IPS-20b (cell line): ENCODE measurements at regions not wholly inside any gene's neighbourhood (a gene's known extent, or its start where the extent isn't known, plus 50 kb on each side); places are given as distances from the start of the nearest gene placed in this dataset.
A peak's percentile ranks its signal among the peaks of the same experiment; 100 is the strongest.
"Not testable (repeated sequence)": the region's sequence is repeated elsewhere in the genome, so short reads cannot be mapped to it uniquely, and the experiment has no call there.

Experiments used
- H3K27ac ChIP-seq: one replicate; pipeline ENCODE4 v1.5.1; 2013; ENCODE audit warnings: low read length
- H3K27me3 ChIP-seq: 2 replicates; pipeline ENCODE4 v1.6.1; 2013; ENCODE audit warnings: mild to moderate bottlenecking, low read length, inconsistent platforms; ENCODE audit not compliant: insufficient read depth
- H3K36me3 ChIP-seq: 2 replicates; pipeline ENCODE4 v1.6.1; 2013; ENCODE audit warnings: low read depth, mild to moderate bottlenecking, inconsistent platforms, low read length, moderate library complexity; ENCODE audit not compliant: insufficient read depth
- H3K4me1 ChIP-seq: 2 replicates; pipeline ENCODE4 v1.6.1; 2013; ENCODE audit warnings: mild to moderate bottlenecking, control low read depth, inconsistent platforms, low read length, moderate library complexity; ENCODE audit not compliant: insufficient read depth
- H3K4me3 ChIP-seq: 2 replicates; pipeline ENCODE4 v1.5.1; 2013; ENCODE audit warnings: mild to moderate bottlenecking, low read length, inconsistent platforms
- H3K9ac ChIP-seq: 2 replicates; pipeline ENCODE4 v1.6.1; 2013; ENCODE audit warnings: low read depth, mild to moderate bottlenecking, inconsistent platforms, low read length, moderate library complexity
- H3K9me3 ChIP-seq: 2 replicates; pipeline ENCODE4 v1.6.1; 2013; ENCODE audit warnings: mild to moderate bottlenecking, low read depth, low read length, inconsistent platforms; ENCODE audit not compliant: insufficient read depth

GRCh38 chr4:49510238-49510637 is 524.2 kb downstream of the CWH43 start:
- H3K27me3 ChIP-seq, H3K4me3 ChIP-seq: not testable (repeated sequence)

GRCh38 chr4:49511353-49511752 is 525.3 kb downstream of the CWH43 start:
- H3K27ac ChIP-seq, H3K4me3 ChIP-seq, H3K27me3 ChIP-seq, H3K9ac ChIP-seq, H3K36me3 ChIP-seq, H3K4me1 ChIP-seq: not testable (repeated sequence)
- peaks cover 62% of the 10 kb centered on the region for H3K9me3 ChIP-seq

More at GRCh38 chr4:49510238-49510637, 524.2 kb downstream of the CWH43 start:
- not testable (repeated sequence) for H3K27ac ChIP-seq, H3K4me1 ChIP-seq, H3K9ac ChIP-seq, H3K36me3 ChIP-seq
- H3K9me3 ChIP-seq, result peaks cover 54% of the 10 kb centered on the region

- H3K9ac ChIP-seq, H3K4me3 ChIP-seq, H3K27ac ChIP-seq, H3K4me1 ChIP-seq, H3K36me3 ChIP-seq, H3K27me3 ChIP-seq: not testable (repeated sequence)
- peaks cover 68% of the 10 kb centered on the region for H3K9me3 ChIP-seq
These were observed 525.9 kb downstream of the CWH43 start for GRCh38 chr4:49511881-49512491.

- not testable (repeated sequence) for H3K36me3 ChIP-seq, H3K27me3 ChIP-seq, H3K27ac ChIP-seq, H3K4me1 ChIP-seq, H3K9ac ChIP-seq
- peaks cover 68% of the 10 kb centered on the region for H3K9me3 ChIP-seq
- peak overlapping the region; percentile 19; the same call in 1 of the 2 replicates for H3K4me3 ChIP-seq
These were observed 526.8 kb downstream of the CWH43 start for GRCh38 chr4:49512641-49513545.

- not testable (repeated sequence) for H3K9ac ChIP-seq, H3K36me3 ChIP-seq, H3K4me1 ChIP-seq, H3K27me3 ChIP-seq, H3K27ac ChIP-seq, H3K4me3 ChIP-seq
- peaks cover 68% of the 10 kb centered on the region for H3K9me3 ChIP-seq
These were observed 527.6 kb downstream of the CWH43 start for GRCh38 chr4:49513546-49514115.

- H3K9ac ChIP-seq, H3K27ac ChIP-seq, H3K4me3 ChIP-seq, H3K27me3 ChIP-seq, H3K36me3 ChIP-seq, H3K4me1 ChIP-seq: not testable (repeated sequence)
- peaks cover 68% of the 10 kb centered on the region for H3K9me3 ChIP-seq
These were observed 528.2 kb downstream of the CWH43 start for GRCh38 chr4:49514171-49514699.

GRCh38 chr4:49514841-49515240 is 528.8 kb downstream of the CWH43 start:
- not testable (repeated sequence) for H3K27ac ChIP-seq, H3K4me1 ChIP-seq, H3K36me3 ChIP-seq, H3K4me3 ChIP-seq, H3K9ac ChIP-seq, H3K27me3 ChIP-seq
- peaks cover 68% of the 10 kb centered on the region for H3K9me3 ChIP-seq

- peaks cover 66% of the 10 kb centered on the region for H3K9me3 ChIP-seq
- H3K9ac ChIP-seq, H3K36me3 ChIP-seq, H3K4me1 ChIP-seq, H3K27me3 ChIP-seq, H3K27ac ChIP-seq, H3K4me3 ChIP-seq: not testable (repeated sequence)
These were observed 529.2 kb downstream of the CWH43 start for GRCh38 chr4:49515241-49515640.

GRCh38 chr4:49516096-49516495 is 530.0 kb downstream of the CWH43 start:
- H3K9ac ChIP-seq, H3K27ac ChIP-seq, H3K36me3 ChIP-seq, H3K4me3 ChIP-seq, H3K27me3 ChIP-seq, H3K4me1 ChIP-seq: not testable (repeated sequence)
- H3K9me3 ChIP-seq, result peaks cover 58% of the 10 kb centered on the region

- Histone ChIP-seq H3K4me3 (no peak overlapping the region), H3K27ac (no peak overlapping the region), H3K9ac (no peak overlapping the region), H3K36me3 (no peaks in the 10 kb centered on the region), H3K9me3 (peaks cover 51% of the 10 kb centered on the region), H3K27me3 (no peaks in the 10 kb centered on the region), H3K4me1 (no peaks in the 10 kb centered on the region)
These were observed 530.7 kb downstream of the CWH43 start for GRCh38 chr4:49516796-49517195.

- peaks cover 43% of the 10 kb centered on the region for H3K9me3 ChIP-seq
- not testable (repeated sequence) for H3K4me3 ChIP-seq, H3K27ac ChIP-seq, H3K27me3 ChIP-seq, H3K4me1 ChIP-seq, H3K36me3 ChIP-seq, H3K9ac ChIP-seq
These were observed 531.6 kb downstream of the CWH43 start for GRCh38 chr4:49517485-49518205.
